ENCODE measurements at regions not wholly inside any gene's neighbourhood (a gene's known extent, or its start where the extent isn't known, plus 50 kb on each side); places are given as distances from the start of the nearest gene placed in this dataset.

GRCh38 chr1:201660931-201661822 is 122.2 kb downstream of the NAV1 start:
- no peak for DNase-seq

DNA sequence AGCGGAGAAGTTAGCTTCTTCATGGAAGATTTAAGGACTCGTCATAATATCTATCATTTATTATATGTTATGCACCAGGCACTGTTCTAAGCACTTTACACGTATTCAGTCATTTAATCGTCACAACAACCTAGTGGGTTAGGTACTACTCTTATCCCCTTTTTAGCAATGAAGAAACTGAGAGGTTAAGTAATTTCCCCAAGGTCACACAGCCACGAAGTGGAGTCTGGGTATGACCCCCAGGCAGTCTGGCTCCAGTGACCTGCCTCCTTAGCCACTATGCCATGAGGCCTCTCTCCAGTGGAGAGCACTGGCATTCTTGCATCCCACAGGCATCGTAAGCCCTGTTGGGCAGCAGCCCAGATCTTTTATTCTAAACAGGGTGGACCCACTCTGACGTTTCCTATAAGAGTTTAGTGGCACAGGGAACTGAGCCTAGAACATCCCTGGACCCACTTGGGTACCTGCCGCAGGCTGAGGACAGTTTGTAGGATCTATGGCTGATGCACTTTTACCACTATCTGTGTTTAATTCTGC is 123.0 kb downstream of the NAV1 start:
- no peak for DNase-seq

GRCh38 chr1:201662646-201663045 is 123.7 kb downstream of the NAV1 start:
- DNase-seq = no peak

- no peak for DNase-seq
Measured at GRCh38 chr1:201663491-201664113, 124.7 kb downstream of the NAV1 start.

DNA sequence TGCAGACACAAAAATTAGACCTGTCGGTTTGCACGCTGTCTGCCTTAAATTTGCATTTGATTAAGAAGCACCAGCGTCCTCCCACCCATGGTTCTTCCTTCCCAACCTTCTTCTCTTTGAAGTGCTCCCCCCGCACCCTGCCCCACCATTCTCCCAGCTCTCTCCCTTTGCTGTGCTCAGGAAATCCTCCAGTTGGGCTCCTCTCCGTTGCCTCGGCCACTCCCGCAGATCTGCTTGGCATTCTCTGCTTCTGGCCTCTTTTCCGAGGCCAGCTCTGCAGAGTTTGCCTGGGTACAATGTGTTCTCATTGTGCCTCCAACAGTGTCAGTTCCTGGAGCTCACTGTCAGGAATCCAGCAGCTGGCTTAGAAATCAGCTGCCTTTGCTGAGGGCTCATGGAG is 126.1 kb downstream of the NAV1 start:
- DNase-seq = no peak

DNA sequence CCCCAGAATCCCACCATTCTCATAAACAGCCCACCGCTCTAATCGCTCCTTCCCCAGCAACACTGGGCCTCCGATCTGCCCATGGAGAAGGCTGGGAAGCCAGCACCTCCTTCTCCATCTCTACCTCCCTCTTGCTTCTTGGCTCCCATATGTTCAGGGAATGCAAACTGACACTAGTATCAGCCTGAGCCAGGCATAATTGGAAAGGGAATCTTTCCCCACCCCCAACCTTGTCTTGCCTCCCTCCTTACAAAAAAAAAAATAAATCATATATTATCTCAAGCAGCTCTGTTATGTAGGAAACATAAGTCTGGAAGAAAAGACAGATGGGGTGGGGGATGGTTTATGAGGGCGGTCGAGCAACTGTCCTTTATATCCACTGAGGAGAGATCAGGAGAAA is 127.2 kb downstream of the NAV1 start:
- no peak for DNase-seq

DNA sequence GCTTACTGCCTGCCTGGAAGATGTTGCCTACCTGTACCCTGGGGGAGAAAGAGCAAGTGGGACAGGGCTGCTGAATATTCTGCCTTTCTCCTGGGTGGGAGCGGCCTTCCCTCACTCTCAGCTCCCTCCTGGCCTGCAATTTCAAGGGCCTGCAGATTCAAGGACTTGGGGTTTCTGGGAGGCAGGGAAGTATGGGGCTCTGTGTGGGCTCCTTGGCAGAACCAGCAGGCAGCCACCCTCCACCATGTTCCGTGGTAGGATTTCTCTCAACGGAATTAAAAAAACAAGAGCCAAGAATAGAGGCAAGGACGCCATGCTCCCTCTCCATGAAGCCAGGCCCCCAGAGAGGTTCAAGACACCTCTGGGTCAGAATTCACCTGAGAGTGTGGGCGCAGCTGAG is 127.7 kb downstream of the NAV1 start:
- DNase-seq = no peak

GRCh38 chr1:201667479-201667878 is 128.6 kb downstream of the NAV1 start:
- no peak for DNase-seq

DNA sequence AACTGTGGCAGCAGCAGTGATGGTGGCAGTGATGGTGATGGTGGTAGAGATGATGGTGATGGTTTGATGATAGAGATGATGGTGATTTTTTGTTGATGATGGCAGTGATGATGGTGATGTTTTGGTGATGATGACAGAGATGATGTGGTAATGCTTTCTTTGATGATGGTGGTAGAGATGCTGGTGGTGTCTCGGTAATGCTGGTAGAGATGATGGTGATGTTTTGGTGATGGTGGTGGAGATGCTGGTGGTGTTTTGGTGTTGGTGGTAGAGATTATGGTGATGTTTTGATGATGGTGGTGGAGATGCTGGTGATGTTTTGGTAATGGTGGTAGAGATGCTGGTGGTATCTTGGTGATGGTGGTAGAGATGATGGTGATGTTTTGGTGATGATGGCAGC is 131.6 kb downstream of the NAV1 start:
- DNase-seq = no peak

DNA sequence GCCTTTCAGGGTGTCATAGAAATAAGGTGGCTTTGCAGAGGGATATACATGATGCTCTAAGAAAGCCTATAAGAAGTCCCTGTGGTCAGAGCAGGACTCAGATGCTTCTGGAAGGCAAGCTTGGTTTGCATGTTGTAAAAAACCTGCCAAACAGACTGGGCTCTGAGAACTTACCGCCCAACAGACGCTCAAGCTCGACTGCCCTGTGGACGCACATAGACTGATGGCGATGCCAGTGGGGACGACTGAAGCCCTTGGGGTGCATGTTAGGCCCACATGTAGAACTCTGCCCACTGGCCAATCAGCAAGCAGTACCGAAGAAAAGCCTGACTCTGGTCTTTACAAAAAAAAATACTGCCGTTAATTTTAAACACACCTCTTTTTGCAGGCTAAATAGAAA is 133.8 kb downstream of the NAV1 start:
- DNase-seq = no peak

- no peak for DNase-seq
Measured at GRCh38 chr1:201673093-201673492, 134.2 kb downstream of the NAV1 start.

DNA sequence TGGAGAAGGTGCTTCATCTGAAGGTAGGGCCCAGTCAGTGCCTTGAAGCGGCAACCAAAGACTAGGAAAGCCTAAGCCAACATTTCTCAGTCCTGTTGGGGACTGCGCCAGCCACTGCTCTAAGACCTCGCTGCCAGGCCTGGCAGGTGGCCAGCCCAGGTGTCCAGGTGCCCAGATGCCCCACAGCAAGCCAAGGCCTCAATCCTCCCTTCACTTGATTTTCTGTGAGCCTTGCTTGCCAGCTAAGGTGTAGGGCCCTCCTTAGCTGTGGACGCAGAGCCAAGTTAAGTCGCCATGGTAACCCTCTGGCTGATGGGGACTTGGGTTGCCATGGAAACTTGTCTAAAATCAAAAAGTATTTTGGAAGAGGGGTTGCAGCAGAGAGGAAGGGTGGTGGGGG is 135.0 kb downstream of the NAV1 start:
- DNase-seq = no peak

DNA sequence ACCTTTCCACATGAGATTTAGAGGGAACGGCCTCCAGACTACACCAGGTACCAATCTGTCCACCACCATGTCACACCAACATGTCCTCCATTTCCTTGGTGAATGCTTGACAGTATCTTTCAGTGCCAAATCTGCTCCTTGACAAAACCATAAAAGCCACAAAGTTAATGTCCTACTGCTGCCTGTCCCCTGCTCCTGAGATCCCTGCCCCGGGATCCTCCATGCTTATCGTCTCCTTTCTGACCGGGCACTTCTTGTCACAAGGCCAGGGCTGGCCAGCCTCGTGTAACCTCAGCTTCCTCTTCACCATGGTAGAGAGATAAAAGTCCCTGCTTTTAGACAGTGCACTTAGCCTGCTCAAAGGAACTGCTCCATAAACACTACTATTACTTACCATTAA is 136.2 kb downstream of the NAV1 start:
- DNase-seq = no peak

GRCh38 chr1:201676197-201676596 is 137.3 kb downstream of the NAV1 start:
- DNase-seq = no peak

DNA sequence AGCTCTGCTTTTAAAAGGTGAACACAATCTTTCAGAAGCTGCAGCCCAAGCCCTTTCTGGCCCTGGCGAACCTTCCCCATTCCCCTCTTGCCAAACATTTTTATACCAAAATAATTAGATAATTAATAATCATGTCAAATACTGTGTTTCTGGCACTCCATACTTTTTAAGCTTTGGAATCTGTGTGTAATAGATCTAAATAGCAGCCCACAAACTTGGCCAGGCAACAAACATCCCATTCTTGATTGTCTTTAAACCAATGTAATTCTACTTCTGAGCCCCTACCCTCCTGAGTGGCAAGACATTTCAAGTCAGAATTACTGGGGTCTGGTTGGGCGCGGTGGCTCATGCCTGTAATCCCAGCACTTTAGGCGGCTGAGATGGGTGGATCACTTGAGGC is 137.7 kb downstream of the NAV1 start:
- no peak for DNase-seq

GRCh38 chr1:201678264-201679101 is 139.6 kb downstream of the NAV1 start:
- no peak for DNase-seq

DNA sequence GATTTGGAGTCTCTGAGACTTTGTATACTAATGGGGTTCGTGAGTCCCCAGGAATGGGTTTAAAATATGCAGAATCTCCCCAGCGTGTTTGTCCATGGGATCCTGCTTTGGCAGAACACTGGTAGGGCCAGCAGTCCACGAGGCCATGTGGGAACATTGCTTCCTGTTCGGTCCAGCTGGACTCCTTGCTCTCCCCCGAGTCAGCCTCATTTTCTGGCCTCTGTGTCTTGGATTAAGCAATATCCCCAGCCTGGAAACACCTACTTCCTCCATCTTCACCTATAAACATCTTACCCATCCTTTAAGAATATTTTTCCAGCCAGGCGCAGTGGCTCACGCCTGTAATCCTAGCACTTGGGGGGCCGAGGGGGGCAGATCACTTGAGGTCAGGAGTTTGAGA is 142.4 kb downstream of the NAV1 start:
- DNase-seq = no peak

DNA sequence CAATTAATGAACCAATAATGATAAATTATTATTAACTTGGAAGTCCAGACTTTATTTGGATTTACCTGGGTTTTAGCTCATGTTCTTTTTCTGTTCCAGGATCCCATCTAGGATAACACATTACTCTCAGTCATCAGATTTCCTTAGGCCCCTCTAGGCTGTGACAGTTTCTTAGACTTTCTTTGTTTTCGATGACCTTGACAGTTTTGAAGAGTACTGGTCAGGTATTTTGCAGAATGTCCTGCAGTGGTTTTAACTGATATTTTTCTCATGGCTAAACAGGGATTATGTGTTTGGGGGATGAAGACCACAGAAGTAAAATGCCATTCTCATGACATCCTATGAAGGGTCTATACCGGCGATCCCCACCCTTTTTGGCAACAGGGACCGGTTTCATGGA is 144.0 kb downstream of the NAV1 start:
- no peak for DNase-seq

GRCh38 chr1:201683397-201683796 is 144.5 kb downstream of the NAV1 start:
- DNase-seq = no peak

- no peak for DNase-seq
Measured at GRCh38 chr1:201685485-201685884, 143.5 kb upstream of the IPO9 start.

DNA sequence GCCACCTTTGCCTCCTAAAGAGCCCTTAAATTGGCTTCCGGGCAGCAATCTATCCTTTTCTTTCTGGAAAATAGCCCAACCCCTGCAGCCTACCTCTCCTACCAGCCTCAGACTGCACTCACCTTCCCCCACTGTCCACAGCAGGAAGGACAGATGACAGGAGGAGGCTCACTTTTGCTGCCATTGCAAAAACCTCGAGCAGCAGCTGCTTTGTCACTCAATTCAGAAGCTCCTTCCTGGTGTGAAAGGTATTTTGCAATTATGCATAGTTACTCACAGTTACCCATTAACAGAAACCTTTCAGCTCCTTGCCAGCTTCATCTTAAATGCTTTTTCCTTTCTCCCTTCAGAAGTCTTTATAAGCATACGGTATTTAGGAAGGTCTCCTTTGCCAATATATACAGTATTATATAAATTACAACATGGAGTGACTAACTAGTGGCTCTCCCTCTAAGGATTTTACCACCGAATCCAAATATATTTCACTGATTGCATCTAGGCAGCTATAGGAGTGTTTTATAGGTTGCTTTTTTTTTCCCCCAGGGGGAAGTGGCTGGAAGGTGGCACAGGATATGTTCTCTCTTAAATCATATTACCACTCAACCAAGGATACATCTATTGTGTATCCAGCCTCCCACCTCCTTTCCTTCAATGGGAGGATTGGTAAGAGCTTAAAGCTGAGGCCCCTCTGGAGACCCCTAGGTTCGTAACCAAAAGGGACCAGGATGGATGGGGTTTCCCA is 142.1 kb upstream of the IPO9 start:
- no peak for DNase-seq

DNA sequence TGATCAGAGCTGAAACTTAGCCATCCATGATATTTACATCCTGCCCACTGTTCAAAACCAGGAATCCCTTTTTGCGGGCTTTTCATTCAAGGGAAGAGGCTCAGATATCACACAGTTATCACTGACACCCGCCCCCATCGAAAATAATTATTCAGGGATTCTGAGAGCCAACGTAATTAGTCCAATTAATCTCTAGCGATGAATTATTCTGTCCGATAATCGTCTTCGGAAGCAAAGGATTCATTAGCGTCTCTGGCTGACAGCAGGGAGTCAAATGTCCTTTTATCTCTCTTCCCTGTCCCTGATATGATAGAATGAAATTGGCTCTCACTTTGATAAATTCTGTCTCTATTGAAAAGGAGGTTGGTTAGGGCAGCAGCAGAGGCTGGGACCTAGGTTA is 140.4 kb upstream of the IPO9 start:
- DNase-seq = no peak

DNA sequence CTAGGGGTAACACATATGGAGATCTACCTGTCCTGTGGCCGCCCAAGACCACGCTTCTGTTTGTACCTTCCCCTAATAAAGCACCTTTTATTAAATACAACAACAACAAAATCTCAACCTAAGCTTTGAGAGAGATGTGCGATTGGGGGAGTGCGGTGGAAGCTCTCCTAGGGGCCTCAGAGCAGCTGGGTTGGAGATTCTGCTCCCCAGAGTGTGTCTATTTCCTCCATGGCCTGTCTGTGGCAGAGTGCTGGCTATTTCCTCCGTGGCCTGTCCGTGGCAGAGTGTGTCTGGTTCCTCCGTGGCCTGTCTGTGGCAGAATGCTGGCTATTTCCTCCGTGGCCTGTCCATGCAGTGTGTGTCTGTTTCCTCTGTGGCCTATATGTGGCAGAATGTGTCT is 139.3 kb upstream of the IPO9 start:
- no peak for DNase-seq
